Esophagus squamous epithelium (tissue), 5 donors: ENCODE measurements at regions not wholly inside any gene's neighbourhood (a gene's known extent, or its start where the extent isn't known, plus 50 kb on each side); places are given as distances from the start of the nearest gene placed in this dataset.

Source experiments
- DNase-seq: peaks from one replicate; lab custom pipeline; 2025; lab: John Stamatoyannopoulos, UW
- H3K27ac ChIP-seq, 4 donors: fragments of 200-600 bp; sonication (generic); one replicate each; pipeline ENCODE4 v1.5.1; 2016 to 2019; ENCODE audit warnings: mild to moderate bottlenecking in 1 of 4
- H3K27me3 ChIP-seq, 4 donors: fragments of 200-600 bp; sonication (generic); 1 replicate in 3 of 4; 2 replicates in 1 of 4; pipeline versions ENCODE4 v1.5.1 to v1.6.0; 2017 to 2021; ENCODE audit warnings: antibody characterized with exemption in 1 of 4
- H3K36me3 ChIP-seq, 3 donors: fragments of 200-600 bp; sonication (generic); one replicate each; pipeline ENCODE4 v1.5.1; 2016 to 2019
- H3K4me1 ChIP-seq, 3 donors: fragments of 200-600 bp; sonication (generic); one replicate each; pipeline ENCODE4 v1.5.1; 2017 to 2019
- H3K4me3 ChIP-seq, 4 donors: fragments of 200-600 bp; sonication (generic); 1 replicate in 3 of 4; 2 replicates in 1 of 4; pipeline ENCODE4 v1.5.1; 2016 to 2019; ENCODE audit warnings: mild to moderate bottlenecking in 2 of 4, moderate library complexity in 1 of 4
- H3K9me3 ChIP-seq, 3 donors: fragments of 200-600 bp; sonication (generic); one replicate each; pipeline ENCODE4 v1.5.1; 2016 to 2019
- POLR2A ChIP-seq, 4 donors: fragments of 450-650 bp; IDR thresholded peaks; one replicate each; pipeline ENCODE4 v1.6.1; 2017; ENCODE audit warnings: antibody characterized with exemption in 4 of 4, mild to moderate bottlenecking in 4 of 4, moderate library complexity in 3 of 4
- WGBS, 2 donors: methylation state at CpG; one replicate each; pipeline ENCODE4 v1.1.5; 2018; 5-methylcytosine and 5-hydroxymethylcytosine counted together
- intact Hi-C: fragments of 100-400 bp; cut with DNase I; formaldehyde crosslinking; loops from one replicate; pipeline ENCODE4 v1.15.0; 2022
- TF ChIP-seq, protein P1 (sequence below), 6 experiments: fragments of 450-650 bp in 4 of 6; fragments of 200-600 bp in 2 of 6; sonication (generic) in 2 of 6; IDR thresholded peaks; one replicate each; pipeline ENCODE4 v1.5.1; 2016 to 2019; ENCODE audit warnings: antibody characterized with exemption in 6 of 6, mild to moderate bottlenecking in 4 of 6, moderate library complexity in 4 of 6
- donor health status: DM: yes; HTN: yes; CAD: no.

DNA sequence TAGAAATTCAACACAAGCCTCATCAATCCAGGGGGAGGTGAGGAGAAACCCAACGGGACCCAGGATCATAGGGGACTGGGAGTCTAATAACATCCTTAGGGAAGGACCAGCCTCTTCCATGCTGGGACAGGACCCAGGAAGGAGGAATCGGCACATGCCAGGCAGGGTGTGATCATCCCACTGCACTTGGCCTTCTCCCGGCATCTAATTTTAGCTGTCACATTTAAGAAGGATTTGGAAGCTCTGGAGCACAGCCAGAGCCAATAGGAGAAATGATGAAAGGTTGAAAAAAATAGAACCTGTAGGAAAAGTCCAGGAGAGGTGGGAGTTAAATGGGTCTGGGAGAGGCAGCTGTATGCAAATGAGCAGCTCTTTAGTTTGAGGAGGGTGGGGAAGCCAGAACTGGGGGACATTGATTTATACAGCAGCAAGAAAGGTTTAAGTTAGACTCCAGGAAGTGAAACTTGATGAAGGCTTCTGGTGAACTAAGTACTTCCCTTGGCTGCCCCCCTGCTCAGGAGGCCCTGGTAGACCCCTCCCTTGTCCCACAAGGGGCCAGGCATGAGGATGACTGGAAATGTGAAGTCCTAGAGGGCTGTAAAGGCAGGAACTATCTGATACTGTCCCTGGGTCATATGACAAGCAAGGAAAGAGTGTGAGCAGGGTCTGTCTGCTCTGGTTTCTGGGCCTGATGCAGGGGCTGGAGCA, 260.3 kb downstream of the LRFN2 start:
- Histone ChIP-seq H3K27me3 (peaks cover 0 to 50% (median 0%) of the 10 kb centered on the region in 4 donors), H3K27ac (no peak overlapping the region), H3K4me3 (no peak overlapping the region), H3K4me1 (peaks cover 0 to 22% (median 3%) of the 10 kb centered on the region in 3 donors), H3K9me3 (no peaks in the 10 kb centered on the region), H3K36me3 (no peaks in the 10 kb centered on the region)
- 20 to 22% methylated on average over 3 of the region's 3 CpGs for WGBS, 2 donors
- DNase-seq = no peak
- TF ChIP-seq POLR2A (IDR thresholded peaks at IDR 0.05) = no peak
- TF ChIP-seq, protein P1, sequence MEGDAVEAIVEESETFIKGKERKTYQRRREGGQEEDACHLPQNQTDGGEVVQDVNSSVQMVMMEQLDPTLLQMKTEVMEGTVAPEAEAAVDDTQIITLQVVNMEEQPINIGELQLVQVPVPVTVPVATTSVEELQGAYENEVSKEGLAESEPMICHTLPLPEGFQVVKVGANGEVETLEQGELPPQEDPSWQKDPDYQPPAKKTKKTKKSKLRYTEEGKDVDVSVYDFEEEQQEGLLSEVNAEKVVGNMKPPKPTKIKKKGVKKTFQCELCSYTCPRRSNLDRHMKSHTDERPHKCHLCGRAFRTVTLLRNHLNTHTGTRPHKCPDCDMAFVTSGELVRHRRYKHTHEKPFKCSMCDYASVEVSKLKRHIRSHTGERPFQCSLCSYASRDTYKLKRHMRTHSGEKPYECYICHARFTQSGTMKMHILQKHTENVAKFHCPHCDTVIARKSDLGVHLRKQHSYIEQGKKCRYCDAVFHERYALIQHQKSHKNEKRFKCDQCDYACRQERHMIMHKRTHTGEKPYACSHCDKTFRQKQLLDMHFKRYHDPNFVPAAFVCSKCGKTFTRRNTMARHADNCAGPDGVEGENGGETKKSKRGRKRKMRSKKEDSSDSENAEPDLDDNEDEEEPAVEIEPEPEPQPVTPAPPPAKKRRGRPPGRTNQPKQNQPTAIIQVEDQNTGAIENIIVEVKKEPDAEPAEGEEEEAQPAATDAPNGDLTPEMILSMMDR (IDR thresholded peaks at IDR 0.05) = no peak
- intact Hi-C loops = no loop called here

DNA sequence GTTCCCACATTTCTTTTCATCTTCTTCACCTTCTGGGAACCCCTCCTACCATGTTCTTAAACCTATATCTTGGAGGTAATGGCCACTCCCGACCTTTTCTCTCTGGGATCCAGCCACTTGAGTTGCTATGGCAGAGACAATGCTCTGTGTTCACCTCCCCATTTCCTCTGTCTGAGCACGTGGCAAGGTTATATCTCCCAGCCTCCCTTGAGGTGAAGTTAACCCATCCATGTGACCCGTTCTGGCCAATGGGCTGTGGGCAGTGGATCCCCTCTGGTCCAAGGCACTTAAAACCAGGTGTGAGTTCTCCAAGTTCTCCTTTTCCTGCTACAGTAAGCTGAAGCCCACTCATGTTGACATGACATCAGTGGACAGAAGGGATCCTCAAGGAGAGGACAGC, 261.4 kb downstream of the LRFN2 start:
- H3K27ac ChIP-seq = no peak overlapping the region
- H3K27me3 ChIP-seq = peaks cover 0 to 48% (median 0%) of the 10 kb centered on the region in 4 donors
- no peak for DNase-seq
- no peak overlapping the region for H3K4me3 ChIP-seq
- H3K9me3 ChIP-seq = no peaks in the 10 kb centered on the region
- intact Hi-C loops = no loop called here
- no peaks in the 10 kb centered on the region for H3K36me3 ChIP-seq
- peaks cover 0 to 22% (median 3%) of the 10 kb centered on the region in 3 donors for H3K4me1 ChIP-seq
- 35 to 43% methylated on average over 3 of the region's 3 CpGs for WGBS, 2 donors
- TF ChIP-seq POLR2A (IDR thresholded peaks at IDR 0.05) = no peak
- TF ChIP-seq, protein P1 (IDR thresholded peaks at IDR 0.05) = no peak

DNA sequence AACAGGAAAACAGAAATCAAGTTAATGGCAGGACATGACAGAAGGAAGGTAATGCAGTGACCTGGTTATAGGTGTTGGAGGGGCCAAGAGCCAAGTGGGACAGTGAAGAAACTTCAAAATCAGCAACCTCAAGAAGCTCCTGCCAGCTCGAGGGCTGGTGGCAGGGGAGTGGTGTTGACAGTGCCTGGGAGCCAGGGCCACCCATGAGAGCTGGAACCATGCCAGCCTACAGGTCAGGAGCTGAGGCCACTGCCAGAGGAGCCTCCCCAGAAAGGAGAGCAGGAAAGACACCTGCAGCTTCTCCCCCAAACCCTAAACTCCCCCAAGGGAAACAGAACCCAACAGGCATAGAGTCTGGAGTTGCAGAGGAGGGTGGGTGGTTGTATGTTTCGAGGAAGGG, 262.1 kb downstream of the LRFN2 start:
- TF ChIP-seq POLR2A (IDR thresholded peaks at IDR 0.05) = no peak
- TF ChIP-seq, protein P1 (IDR thresholded peaks at IDR 0.05) = no peak
- Histone ChIP-seq H3K27me3 (peaks cover 0 to 48% (median 0%) of the 10 kb centered on the region in 4 donors), H3K9me3 (no peaks in the 10 kb centered on the region), H3K36me3 (no peaks in the 10 kb centered on the region), H3K4me3 (no peak overlapping the region), H3K27ac (no peak overlapping the region), H3K4me1 (peaks cover 0 to 22% (median 3%) of the 10 kb centered on the region in 3 donors)
- DNase-seq = no peak
- intact Hi-C loops = no loop called here
- 25 to 41% methylated on average over 2 of the region's 2 CpGs for WGBS, 2 donors

DNA sequence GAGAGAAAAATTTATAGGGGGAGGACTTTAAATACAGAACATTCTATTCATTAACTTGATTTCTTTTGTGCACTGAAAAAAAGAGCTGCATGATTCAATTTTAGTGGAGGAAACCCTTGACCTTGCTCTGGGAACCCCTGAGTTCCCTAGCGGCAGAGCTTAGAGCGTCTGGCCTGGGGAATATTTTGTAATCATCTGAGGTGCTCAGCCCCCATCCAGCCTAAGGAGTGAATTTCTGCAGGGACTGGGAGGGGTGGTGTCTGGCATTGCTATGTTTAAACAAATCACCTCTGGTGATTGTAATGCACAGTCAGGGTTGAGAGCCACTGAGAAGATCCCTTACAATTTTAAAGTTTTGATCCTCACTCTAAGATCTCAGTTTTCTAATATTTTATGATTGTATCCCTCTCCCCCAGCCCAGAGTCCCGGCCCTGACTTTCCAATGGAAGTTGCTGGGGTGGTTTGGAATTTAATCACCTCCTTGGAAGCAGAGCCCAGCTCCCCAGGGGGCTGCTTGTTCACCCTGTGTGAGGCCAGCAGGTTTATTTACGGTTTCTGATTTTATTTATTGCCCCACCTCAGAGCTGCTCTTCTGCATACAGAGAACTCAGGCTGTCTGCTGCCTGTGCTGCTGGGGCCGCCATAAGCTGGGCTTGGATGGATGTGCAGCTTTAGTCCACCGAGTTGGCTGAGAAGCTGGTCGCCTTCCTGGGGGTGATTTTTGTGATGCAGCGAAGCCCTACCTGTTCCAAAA, 263.1 kb downstream of the LRFN2 start:
- 29 to 61% methylated on average over 3 to 7 of the region's 8 CpGs for WGBS, 2 donors
- Histone ChIP-seq H3K27me3 (peaks cover 0 to 53% (median 0%) of the 10 kb centered on the region in 4 donors), H3K9me3 (no peaks in the 10 kb centered on the region), H3K4me3 (no peak overlapping the region), H3K36me3 (no peaks in the 10 kb centered on the region), H3K27ac (no peak overlapping the region), H3K4me1 (peaks cover 0 to 22% (median 3%) of the 10 kb centered on the region in 3 donors)
- TF ChIP-seq, protein P1 (IDR thresholded peaks at IDR 0.05) = no peak
- TF ChIP-seq POLR2A (IDR thresholded peaks at IDR 0.05) = no peak
- intact Hi-C loops = no loop called here
- no peak for DNase-seq

DNA sequence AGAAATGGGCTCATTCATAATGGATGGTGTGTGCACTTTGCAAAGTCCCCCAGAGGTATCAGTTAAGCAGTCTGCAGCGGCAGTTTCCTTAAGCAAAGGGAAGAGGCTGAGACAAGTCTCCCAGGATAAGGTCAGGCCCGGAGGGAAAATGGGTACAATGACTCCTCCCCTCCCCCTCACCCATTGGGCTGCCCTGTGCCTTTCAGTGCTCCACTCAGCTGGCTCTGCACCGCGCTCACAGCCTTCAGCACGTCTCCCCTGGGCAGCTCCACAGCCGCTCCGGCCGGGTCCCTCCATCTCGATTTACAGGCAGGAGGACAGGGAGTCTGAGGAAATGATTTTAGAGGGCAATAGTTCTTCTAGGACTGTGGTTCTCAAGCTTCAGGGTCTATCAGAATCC, 264.8 kb downstream of the LRFN2 start:
- H3K9me3 ChIP-seq = no peaks in the 10 kb centered on the region
- H3K4me1 ChIP-seq = peaks cover 0 to 17% (median 3%) of the 10 kb centered on the region in 3 donors
- no peak overlapping the region for H3K4me3 ChIP-seq
- peaks cover 0 to 54% (median 0%) of the 10 kb centered on the region in 4 donors for H3K27me3 ChIP-seq
- 64 to 67% methylated on average over 2 to 5 of the region's 9 CpGs for WGBS, 2 donors
- no peak for DNase-seq
- intact Hi-C loops = no loop called here
- H3K27ac ChIP-seq = no peak overlapping the region
- TF ChIP-seq POLR2A (IDR thresholded peaks at IDR 0.05) = no peak
- TF ChIP-seq, protein P1 (IDR thresholded peaks at IDR 0.05) = no peak
- H3K36me3 ChIP-seq = no peaks in the 10 kb centered on the region
